ENCODE measurements at regions not wholly inside any gene's neighbourhood (a gene's known extent, or its start where the extent isn't known, plus 50 kb on each side); places are given as distances from the start of the nearest gene placed in this dataset.

- DNase-seq: no peak
Measured at GRCh38 chr1:98374098-98374497, 287.4 kb upstream of the SNX7 start.

- DNase-seq: no peak
Measured at GRCh38 chr1:98373056-98373455, 288.5 kb upstream of the SNX7 start.

- no peak for DNase-seq
Measured at GRCh38 chr1:98371764-98372163, 289.8 kb upstream of the SNX7 start.

GRCh38 chr1:98369463-98369862 lies 292.1 kb upstream of the SNX7 start:
- DNase-seq: no peak

- DNase-seq: no peak
Measured at GRCh38 chr1:98368995-98369394, 292.5 kb upstream of the SNX7 start.

GRCh38 chr1:98367426-98367825 lies 294.1 kb upstream of the SNX7 start:
- no peak for DNase-seq

GRCh38 chr1:98366343-98366742 lies 295.2 kb upstream of the SNX7 start:
- no peak for DNase-seq

GRCh38 chr1:98364544-98364943 lies 297.0 kb upstream of the SNX7 start:
- no peak for DNase-seq

GRCh38 chr1:98360864-98361263 lies 300.7 kb upstream of the SNX7 start:
- no peak for DNase-seq

GRCh38 chr1:98355656-98356383 lies 305.7 kb upstream of the SNX7 start:
- DNase-seq: no peak

GRCh38 chr1:98352378-98352777 lies 309.1 kb upstream of the SNX7 start:
- no peak for DNase-seq

GRCh38 chr1:98351561-98351960 lies 310.0 kb upstream of the SNX7 start:
- DNase-seq: no peak

GRCh38 chr1:98345417-98345816 lies 316.1 kb upstream of the SNX7 start:
- DNase-seq: no peak

GRCh38 chr1:98344731-98345130 lies 316.8 kb upstream of the SNX7 start:
- DNase-seq: no peak

- no peak for DNase-seq
Measured at GRCh38 chr1:98342566-98342965, 319.0 kb upstream of the SNX7 start.

- DNase-seq: no peak
Measured at GRCh38 chr1:98340511-98340910, 321.0 kb upstream of the SNX7 start.

GRCh38 chr1:98336472-98337083 lies 324.9 kb upstream of the SNX7 start:
- DNase-seq: no peak

- DNase-seq: no peak
Measured at GRCh38 chr1:98333936-98334335, 327.6 kb upstream of the SNX7 start.

GRCh38 chr1:98333406-98333805 lies 328.1 kb upstream of the SNX7 start:
- DNase-seq: no peak

- no peak for DNase-seq
Measured at GRCh38 chr1:98331718-98332311, 329.7 kb upstream of the SNX7 start.

GRCh38 chr1:98331243-98331642 lies 330.3 kb upstream of the SNX7 start:
- no peak for DNase-seq

GRCh38 chr1:98330224-98330623 lies 331.3 kb upstream of the SNX7 start:
- DNase-seq: no peak

GRCh38 chr1:98328855-98329254 lies 332.7 kb upstream of the SNX7 start:
- no peak for DNase-seq

- no peak for DNase-seq
Measured at GRCh38 chr1:98327220-98327861, 334.2 kb upstream of the SNX7 start.

Measured in CD4-positive, alpha-beta T cell treated with Interleukin-17A for 4 hours (primary cell).